Activated T-cell treated with anti-CD3 and anti-CD28 coated beads, Interleukin-2, amount 50 U/mL, for 24 hours (primary cell): ENCODE measurements at regions not wholly inside any gene's neighbourhood (a gene's known extent, or its start where the extent isn't known, plus 50 kb on each side); places are given as distances from the start of the nearest gene placed in this dataset.

Experiments used
- DNase-seq: peaks from one replicate; pipeline ENCODE4 v3.0.0-alpha.2; 2020
- H3K27ac Mint-ChIP-seq: 2 replicates; pipeline ENCODE4 v1.8.0; 2020; ENCODE audit warnings: mild to moderate bottlenecking, mixed read lengths
- H3K27me3 Mint-ChIP-seq: 2 replicates; pipeline ENCODE4 v1.8.0; 2020; ENCODE audit warnings: mixed read lengths
- H3K36me3 Mint-ChIP-seq: 2 replicates; pipeline ENCODE4 v1.8.0; 2020; ENCODE audit warnings: low read depth, mixed read lengths
- H3K4me1 Mint-ChIP-seq: 2 replicates; pipeline ENCODE4 v1.8.0; 2020; ENCODE audit warnings: low read depth, mixed read lengths
- H3K4me3 Mint-ChIP-seq: 2 replicates; pipeline ENCODE4 v1.8.0; 2020; ENCODE audit warnings: mild to moderate bottlenecking, moderate library complexity, mixed read lengths
- H3K9me3 Mint-ChIP-seq: 2 replicates; pipeline ENCODE4 v1.8.0; 2020; ENCODE audit warnings: mixed read lengths

GRCh38 chr9:776086-776485 lies 65.4 kb upstream of the DMRT1 start:
- peaks cover 12% of the 10 kb centered on the region for H3K9me3 Mint-ChIP-seq
- H3K4me3 Mint-ChIP-seq: no peak overlapping the region
- peaks cover 32% of the 10 kb centered on the region for H3K27me3 Mint-ChIP-seq
- no peak for DNase-seq
- no peaks in the 10 kb centered on the region for H3K36me3 Mint-ChIP-seq
- no peaks in the 10 kb centered on the region for H3K4me1 Mint-ChIP-seq
- H3K27ac Mint-ChIP-seq: no peak overlapping the region

- H3K9me3 Mint-ChIP-seq: peaks cover 12% of the 10 kb centered on the region
- no peak overlapping the region for H3K4me3 Mint-ChIP-seq
- H3K27me3 Mint-ChIP-seq: peaks cover 21% of the 10 kb centered on the region
- H3K4me1 Mint-ChIP-seq: no peaks in the 10 kb centered on the region
- H3K36me3 Mint-ChIP-seq: no peaks in the 10 kb centered on the region
- DNase-seq: no peak
- no peak overlapping the region for H3K27ac Mint-ChIP-seq
These were observed 63.5 kb upstream of the DMRT1 start for GRCh38 chr9:777978-778377.

GRCh38 chr9:784202-784601 lies 57.3 kb upstream of the DMRT1 start:
- peaks cover 9% of the 10 kb centered on the region for H3K27me3 Mint-ChIP-seq
- H3K4me1 Mint-ChIP-seq: no peaks in the 10 kb centered on the region
- H3K36me3 Mint-ChIP-seq: no peaks in the 10 kb centered on the region
- H3K4me3 Mint-ChIP-seq: no peak overlapping the region
- H3K27ac Mint-ChIP-seq: no peak overlapping the region
- H3K9me3 Mint-ChIP-seq: peaks cover 2% of the 10 kb centered on the region
- no peak for DNase-seq

GRCh38 chr9:784916-785315 lies 56.6 kb upstream of the DMRT1 start:
- H3K4me1 Mint-ChIP-seq: no peaks in the 10 kb centered on the region
- no peak for DNase-seq
- H3K36me3 Mint-ChIP-seq: no peaks in the 10 kb centered on the region
- no peaks in the 10 kb centered on the region for H3K9me3 Mint-ChIP-seq
- H3K27ac Mint-ChIP-seq: no peak overlapping the region
- no peak overlapping the region for H3K4me3 Mint-ChIP-seq
- peaks cover 3% of the 10 kb centered on the region for H3K27me3 Mint-ChIP-seq

- Mint-ChIP-seq H3K4me3 (no peak overlapping the region), H3K36me3 (no peaks in the 10 kb centered on the region), H3K27me3 (peaks cover 2% of the 10 kb centered on the region), H3K9me3 (no peaks in the 10 kb centered on the region), H3K4me1 (no peaks in the 10 kb centered on the region), H3K27ac (no peak overlapping the region)
- no peak for DNase-seq
These were observed 55.5 kb upstream of the DMRT1 start for GRCh38 chr9:785997-786396.

GRCh38 chr9:786405-786804 lies 55.1 kb upstream of the DMRT1 start:
- Mint-ChIP-seq H3K27me3 (no peaks in the 10 kb centered on the region), H3K27ac (no peak overlapping the region), H3K4me3 (no peak overlapping the region), H3K4me1 (no peaks in the 10 kb centered on the region), H3K9me3 (no peaks in the 10 kb centered on the region), H3K36me3 (no peaks in the 10 kb centered on the region)
- DNase-seq: no peak

GRCh38 chr9:788777-789176 lies 52.7 kb upstream of the DMRT1 start:
- Mint-ChIP-seq H3K4me1 (no peaks in the 10 kb centered on the region), H3K4me3 (no peak overlapping the region), H3K27ac (no peak overlapping the region), H3K9me3 (no peaks in the 10 kb centered on the region), H3K27me3 (no peaks in the 10 kb centered on the region), H3K36me3 (no peaks in the 10 kb centered on the region)
- DNase-seq: no peak
